SIG-M5 treated with dmso at 0.1 percent for 504 hours (cell line): ENCODE measurements at regions not wholly inside any gene's neighbourhood (a gene's known extent, or its start where the extent isn't known, plus 50 kb on each side); places are given as distances from the start of the nearest gene placed in this dataset.
"Not testable (repeated sequence)": the region's sequence is repeated elsewhere in the genome, so short reads cannot be mapped to it uniquely, and the experiment has no call there.

ENCODE experiments used
- DNase-seq: peaks from one replicate; lab custom pipeline; 2025; ENCODE audit not compliant: unreplicated experiment; lab: John Stamatoyannopoulos, UW

DNA sequence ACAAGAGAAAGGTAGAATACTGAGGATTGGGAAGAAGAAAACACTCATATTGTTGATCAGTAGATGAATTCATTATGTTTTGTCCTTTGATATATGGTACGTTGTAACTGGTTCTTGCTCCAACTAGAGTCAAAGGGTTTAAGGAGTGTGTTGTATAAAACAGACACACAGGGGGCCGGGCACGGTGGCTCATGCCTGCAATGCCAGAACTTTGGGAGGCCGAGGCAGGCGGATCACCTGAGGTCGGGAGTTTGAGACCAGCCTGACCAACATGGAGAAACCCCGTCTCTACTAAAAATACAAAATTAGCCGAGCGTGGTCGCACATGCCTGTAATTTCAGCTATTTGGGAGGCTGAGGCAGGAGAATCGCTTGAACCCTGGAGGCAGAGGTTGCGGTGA, 1624.0 kb upstream of the AGA start:
- not testable (repeated sequence) for DNase-seq

DNA sequence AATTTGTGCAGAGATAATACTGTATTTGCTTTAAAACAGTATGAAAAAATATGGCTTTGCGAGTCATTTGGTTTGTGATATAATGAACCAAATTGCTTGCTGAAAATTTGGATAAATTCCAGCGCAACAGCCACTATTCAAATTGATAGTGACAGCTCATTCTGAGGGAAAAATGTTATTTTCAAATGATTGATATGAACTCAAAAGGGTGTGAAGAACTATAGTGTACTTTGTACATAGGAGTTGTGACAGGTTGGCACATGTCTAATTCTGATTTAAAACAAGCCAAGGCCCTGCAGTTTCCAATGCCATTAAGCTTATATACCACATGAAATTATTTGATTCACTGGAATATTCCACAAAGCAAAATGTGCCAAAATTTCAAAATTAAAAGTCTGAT, 1628.9 kb upstream of the AGA start:
- no peak for DNase-seq

DNA sequence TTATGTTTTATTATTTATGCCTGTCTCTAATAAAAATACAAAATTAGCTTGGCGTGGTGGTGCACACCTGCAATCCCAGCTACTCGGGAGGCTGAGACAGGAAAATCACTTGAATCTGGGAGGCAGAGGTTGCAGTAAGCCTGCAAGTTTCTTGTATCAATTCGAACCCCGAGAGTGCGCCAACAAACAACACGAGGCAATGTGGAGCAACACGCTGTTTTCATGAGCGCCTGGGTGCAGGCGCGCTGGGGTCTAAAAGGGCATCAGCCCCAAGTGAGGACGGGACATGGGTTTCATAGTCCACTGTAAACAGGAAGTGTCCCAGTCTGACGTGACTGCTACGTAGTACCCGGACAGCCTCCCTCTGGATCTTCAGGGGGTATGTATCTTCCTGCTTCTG, 1634.6 kb upstream of the AGA start:
- DNase-seq: no peak

DNA sequence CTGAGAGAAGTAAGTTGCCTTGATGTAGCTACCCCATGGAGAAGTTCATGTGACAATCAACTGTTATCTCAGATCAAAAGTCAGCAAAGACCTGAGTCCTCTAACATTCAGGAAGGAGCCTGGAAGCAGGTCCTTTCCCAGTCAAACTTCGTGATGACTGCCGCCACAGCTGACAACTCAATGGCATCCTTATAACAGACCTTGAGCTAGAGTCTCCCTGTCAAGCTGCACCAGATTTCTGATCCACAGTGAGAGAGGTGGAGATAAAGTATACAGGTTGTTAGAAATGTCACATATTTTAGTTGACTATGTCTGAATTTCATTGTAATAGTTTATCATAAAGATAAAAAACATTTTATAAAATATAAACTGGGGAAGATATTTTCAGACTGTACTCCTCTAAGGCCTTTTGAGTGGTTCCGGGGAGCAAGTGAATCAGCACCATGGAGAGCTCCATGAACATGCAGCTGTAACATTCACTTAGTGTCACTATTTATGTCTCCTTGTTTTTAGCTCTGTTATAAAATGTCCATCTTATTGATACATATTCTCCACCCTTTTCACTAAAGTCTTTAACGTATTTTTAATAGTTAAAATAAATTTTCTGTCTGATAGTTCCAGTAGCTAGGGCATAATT, 1653.5 kb upstream of the AGA start:
- DNase-seq: no peak

DNA sequence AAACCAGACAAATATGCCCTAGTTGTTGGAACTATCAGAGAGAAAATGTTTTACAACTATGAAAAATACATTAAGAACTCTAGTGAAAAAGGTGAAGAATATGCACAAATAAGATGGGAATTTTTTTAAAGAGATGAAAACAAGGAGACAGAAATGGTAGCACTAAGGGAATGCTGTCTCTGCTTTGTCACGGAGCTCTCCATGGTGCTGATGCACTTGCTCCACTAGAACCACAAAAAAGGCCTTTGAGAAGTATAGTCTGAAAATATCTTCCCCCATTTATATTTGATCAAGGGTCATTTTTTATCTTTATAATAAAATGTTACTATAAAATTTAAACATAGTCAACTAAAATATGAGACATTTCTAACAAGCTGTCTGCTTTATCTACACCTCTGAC, 1655.5 kb upstream of the AGA start:
- no peak for DNase-seq

DNA sequence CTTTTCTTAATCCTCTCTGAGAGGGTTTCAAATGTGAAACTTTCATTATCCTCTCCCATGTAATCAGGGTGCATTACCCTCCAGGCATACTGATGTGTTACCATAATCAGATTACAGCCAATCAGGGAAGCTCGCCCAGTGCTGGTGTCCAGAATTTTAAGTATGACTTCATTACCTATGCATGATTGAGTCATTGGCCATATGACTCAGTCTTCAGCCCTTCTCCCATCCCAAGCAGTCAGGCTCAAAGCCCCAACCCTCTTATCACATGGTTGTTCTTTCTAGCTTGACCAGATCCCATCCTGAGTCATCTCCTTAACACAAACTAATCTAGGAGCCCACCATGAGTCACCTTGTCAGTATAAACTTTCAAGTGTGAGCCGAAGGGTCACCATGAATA, 1668.1 kb upstream of the AGA start:
- DNase-seq: no peak

DNA sequence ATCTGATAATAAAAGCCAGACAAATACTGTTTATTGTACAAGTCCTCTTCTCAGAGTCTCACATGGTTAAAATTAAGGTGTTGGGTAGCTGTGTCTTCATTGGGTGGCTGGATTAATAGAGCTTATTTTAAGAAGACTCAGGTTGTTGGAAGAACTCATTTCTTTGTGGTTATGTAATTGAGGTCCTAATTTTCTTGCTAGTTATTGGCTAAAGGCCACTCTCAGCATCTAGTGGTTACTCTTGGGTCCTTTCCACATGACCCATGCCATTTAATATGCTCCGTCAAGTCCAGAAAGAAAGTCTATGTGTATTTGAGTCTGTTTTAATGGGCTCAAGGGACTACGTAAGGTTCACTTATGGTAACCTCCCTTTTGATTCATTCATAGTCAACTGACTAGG, 1668.6 kb upstream of the AGA start:
- no peak for DNase-seq

DNA sequence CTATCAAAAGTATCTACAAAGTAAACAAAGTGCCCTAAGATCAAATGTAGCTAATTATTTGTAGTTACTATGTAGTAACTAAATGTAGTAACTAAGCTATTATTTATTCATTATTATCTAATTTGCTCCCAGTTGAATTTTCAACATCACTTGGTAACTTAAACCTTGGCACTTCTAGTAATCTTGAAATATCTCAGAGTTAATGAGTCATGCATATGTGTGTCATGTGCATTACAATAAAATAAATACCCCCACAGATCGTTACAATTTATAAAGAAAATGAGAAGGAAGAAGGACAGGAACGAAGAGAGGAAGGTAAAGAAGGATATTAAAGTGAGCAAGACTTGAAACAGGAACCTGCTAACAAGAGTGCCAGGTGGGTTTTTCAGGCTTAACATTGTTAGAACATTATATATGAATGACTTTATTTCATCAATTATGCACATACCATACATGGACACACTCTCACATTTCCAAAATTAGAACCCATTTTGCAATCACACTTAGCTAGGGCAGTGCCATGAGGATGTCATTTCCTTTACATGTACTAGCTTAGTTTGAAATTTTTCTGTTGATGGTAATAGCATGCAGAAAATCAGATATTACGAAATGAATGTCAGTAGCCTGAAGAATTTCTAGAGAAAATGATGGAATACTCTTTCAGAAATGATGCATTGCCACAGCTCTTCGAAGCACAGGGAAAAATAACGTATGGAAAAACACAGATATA, 1670.4 kb upstream of the AGA start:
- DNase-seq: no peak

DNA sequence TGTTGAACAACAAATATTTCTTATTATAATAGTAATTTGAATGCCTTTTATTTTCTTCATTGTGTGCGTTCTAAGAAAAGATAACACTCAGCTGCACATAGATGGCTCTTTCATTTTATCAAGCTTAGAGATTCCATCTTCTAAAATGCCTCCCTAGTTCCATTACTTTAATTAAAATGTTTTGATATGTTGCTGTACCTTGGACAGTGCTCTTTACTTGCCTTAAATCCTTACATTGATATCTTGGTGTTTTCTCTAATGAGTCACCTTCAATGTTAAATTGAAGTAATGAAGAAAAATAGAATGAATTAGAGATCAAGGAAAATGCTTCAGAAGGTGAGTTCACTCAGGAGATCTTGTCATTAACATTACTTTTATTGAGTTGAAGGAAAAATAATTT, 1672.4 kb upstream of the AGA start:
- DNase-seq: no peak

DNA sequence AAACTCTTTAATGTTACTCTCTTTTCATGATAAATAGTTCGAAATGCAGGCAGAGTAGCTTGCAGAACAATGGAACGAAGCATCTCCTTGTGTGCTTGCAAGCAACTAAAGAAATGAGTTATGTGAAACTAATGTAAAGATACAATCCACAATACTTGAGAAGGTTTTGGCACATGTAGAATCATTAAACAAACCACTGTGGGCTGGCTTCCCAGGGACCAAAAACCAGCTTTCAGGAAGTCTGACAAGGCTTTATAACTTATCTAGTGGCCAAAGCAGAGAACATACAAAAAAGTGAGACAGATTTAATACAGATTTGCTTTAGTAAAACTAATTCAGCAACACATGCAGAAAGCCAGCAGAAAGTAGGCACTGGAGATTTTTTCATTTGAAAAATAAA, 1673.8 kb upstream of the AGA start:
- no peak for DNase-seq

DNA sequence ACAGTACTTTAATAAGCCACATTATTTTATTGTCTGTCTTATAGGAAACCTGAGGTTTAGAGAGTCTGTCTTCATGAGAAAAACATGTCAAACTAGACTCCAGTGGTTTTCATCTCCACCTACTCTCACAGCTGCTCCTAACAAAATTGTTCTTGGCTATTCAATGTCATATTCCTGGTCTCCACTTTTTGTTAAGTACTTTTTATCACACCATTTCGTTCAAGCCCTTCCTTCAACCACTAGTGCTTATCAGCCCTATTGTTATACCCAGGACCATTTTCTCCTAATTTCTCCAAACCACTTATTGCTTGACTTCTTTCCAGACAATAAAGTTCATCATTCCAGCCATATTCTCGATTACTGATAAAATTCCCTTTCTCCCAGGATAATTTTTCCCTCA, 1674.3 kb upstream of the AGA start:
- no peak for DNase-seq

DNA sequence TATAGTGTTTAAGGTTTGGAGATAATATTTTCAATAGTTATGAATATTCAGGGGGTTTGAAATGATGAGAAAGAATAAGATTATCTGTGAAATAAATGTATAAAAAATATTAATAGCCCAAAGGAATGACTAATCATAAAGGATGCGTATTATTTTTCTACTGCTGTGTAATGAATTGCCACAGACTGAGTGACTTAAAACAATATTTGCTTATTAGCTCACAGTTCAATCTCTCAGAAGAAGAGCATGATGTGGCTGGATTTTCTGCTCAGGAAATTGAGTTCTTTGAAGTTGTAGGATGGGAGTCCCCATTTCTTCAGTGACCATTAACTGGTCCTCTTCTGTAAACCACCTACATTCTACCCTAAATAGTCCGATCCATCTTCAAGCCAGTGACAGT, 1680.8 kb upstream of the AGA start:
- DNase-seq: no peak

DNA sequence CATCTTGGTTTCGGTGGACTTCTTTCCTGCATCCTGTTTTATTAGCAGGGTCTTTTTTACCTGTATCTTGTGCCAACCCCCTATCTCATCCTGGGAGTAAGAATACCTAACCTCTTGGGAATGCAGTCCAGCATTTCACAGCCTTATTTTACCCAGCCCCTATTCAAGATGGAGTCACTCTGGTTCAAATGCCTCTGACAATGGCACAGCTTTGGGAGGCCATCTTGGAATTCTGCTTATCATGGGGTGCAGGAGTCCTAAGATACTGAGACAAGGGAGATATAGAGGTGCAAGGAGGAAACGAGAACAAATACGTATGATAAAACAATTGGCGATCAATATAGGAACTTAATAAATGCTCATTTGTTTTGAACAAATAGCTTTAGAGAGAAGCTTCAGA, 1682.2 kb upstream of the AGA start:
- DNase-seq: no peak

DNA sequence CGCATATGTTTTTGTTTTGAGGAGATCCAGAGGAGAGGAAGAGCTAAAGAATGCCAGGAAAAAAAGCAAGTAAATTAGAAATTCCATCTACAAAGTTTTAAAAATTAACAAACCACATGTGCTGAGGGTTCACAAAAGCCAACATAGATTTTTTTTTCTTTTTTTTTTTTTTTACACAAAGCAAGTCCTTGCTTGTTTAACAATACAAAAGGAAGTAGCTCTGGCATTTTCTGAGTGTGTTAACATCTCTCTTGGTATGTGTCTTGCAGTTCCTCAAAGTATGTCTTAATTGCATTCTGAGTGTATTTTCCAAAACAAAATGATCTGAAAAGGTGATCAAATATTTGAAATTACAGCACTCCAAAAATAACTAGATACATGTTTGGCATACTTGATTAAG, 1682.7 kb upstream of the AGA start:
- DNase-seq: no peak

DNA sequence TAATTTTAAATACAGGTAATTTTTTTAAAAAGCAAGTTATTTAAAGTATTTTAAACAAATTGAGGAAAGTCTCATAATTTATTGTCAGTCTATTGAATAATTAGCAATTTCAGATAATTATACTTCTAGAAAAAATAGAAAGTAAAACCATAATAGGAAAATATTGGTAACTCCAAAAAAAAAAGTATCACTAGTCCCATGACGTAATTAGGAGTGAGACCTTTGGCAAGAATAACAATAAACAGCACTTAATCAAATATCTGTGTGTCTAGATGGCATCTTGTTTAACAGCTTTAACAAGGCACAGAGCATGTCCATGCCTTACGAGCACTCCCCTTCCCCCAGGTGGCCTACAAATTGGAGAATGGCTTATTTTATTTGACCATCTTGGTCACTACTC, 1683.6 kb upstream of the AGA start:
- DNase-seq: no peak

DNA sequence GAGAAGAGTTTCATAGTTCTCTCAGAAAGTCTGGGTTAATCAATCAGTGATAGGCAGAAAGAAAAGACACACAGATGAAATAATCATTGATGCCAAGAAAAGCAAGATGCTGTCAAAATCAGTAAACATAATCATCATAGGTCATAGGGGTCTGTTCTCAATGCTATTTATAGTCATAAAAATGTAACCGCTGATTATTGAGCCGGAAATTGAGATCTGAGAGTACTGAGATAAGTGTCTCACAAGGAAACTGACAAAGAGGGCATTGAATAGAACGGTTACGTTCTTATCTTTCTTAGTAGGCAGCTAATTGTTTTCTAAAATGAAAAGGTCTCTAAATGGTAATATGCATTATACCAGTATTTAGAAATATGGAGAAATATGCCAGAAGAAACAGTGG, 1686.1 kb upstream of the AGA start:
- DNase-seq: no peak

DNA sequence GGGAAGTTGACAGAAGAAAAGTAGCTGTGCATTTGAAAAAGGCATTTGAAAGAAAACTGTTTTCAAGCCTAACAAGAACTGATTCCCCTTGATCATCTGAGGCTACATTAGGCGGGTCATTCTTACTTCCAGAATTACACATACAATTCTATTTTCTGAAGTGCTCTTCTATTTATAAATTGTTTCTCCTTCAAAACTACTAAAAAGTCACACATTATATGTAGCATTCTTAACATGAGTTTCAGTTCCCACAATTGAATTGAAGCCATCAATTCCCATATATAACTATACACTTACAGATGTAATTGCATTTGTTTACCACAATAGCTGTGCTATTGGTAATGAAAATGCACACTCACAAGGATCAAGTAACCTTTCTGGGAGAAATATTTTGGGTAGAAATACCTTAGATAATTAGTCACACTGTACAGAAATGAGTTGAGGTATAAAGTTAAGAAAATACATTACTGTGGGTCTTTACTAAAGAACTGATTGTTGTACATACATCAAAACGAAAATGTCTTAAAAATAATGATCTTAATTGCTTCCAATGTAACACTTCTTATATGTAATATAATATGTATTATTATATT, 1688.0 kb upstream of the AGA start:
- DNase-seq: no peak

DNA sequence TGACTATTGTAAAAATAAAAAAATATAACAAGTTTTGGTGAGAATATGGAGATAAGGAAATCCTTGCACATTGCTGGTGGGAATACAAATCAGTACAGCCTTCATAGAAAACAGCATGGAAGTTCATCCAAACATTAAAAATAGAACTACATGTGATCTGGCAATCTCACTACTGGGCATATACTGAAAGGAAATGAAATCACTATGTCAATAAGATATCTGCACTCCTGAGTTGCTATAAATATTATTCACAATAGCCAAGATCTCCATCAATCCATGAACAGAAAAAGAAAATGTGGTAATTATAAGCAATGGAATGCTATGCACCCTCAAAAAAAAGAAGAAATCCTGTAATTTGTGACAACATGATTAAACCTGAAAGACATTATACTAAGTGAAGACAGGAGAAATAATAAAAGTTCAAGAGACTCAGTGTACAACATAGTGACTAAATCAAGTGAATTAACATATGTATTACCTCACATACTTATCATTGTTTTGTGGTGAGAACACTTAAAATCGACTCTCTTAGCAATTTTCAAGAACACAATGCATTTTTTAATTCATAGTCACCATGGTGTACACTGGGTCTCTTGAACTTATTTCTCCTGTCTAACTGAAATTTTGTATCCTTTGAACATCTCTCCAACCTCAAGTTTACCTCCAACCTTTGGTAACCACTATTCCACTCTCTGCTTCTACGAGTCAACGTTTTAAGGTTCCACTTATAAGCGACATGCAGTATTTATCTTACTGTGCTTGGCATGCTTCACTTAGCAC, 1703.7 kb upstream of the AGA start:
- no peak for DNase-seq

DNA sequence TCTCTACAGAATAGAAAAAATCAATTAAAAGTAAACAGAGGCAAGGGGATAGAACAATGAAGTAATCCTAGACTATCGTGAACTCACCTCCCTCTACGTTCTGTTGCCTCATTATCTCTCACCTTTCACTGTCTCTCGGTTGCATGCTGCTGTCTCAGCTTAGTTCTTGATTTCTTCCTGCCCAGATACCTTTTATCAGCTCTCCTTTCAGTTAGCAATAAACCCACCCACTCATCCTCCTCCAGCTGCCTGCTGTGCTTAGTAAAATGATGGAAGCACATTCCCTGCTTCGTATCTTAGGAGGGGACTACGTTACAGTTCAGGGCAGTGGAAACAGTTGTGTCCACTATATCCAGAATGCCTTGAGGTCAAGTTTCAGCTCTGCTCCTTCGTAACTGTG, 1709.5 kb upstream of the AGA start:
- no peak for DNase-seq

DNA sequence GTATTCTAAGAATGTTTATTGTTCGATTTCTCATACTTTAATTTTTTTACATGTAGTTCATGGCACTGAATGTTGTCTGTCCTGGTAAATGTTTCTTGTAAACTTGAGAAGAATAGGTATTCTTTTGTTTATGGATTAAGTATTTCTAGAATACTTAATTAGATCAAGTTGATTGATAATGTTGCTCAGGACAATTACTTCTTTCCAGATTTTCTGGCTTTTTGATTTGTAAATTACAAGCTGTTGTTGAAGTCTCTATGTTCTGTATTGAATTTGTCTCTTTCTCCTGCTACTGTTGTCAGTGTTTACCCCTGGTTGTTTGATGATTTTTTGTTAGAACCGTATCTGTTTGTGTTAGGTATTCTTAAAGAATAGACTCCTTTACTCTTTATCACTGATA, 1720.9 kb upstream of the AGA start:
- DNase-seq: no peak

DNA sequence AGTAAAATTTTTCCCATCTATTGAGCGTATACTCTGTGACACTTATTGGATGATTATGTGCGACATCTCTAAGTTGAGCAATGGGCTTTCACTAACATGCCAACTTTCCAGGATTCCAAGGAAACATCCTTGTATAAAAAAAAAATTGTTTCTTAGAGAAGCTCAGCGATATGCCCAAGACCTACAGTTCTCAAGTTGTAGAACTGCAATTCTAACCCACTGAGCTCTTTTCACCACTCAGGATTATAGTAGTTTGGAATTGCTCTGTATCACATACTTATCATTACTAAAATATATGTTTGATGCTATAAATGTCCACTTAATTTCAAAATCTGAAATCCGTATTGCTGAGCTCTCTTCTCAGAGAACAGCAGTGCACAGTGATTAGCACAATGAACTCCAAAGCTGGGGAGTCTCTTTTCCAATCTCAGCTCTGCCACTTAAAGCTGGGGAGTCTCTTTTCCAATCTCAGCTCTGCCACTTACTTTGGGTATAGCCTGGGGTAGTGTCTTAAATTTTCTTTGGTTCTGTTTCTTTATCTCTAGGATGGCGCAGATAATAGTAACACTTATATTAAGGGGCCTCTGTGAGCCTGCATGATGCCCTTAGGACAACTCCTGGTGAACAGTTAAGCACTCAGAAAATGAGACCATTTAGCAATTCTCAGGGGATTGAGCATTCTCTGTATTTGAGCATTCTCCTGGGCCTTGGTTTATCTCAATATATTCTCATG, 1722.2 kb upstream of the AGA start:
- no peak for DNase-seq
